ENCODE measurements at regions not wholly inside any gene's neighbourhood (a gene's known extent, or its start where the extent isn't known, plus 50 kb on each side); places are given as distances from the start of the nearest gene placed in this dataset.

- no peak for DNase-seq (ENCODE audit: low read depth, low spot score)
These were observed 517.1 kb upstream of the CCDC54 start for GRCh38 chr3:106860182-106860581.

DNA sequence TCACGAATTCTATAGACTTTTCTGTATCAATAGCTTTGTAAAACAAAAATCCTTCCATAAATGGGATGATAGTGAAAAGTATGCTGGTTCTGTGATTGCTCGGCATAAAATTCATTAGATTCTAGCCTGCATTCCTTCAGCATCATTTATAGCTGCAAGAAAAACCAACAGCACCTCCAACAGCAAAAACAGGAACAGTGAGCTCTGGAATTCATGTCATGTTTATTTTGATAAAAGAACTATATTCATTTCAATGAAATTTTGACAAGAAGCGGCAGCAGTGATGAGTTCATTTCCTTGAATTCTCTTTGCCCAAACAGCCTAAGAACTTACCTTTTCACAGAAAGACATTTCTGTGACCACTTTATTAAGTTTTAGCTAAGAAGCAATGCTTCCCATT is 515.2 kb upstream of the CCDC54 start:
- in situ Hi-C loops (cut with HindIII; ENCODE audit: low sequenced_read_pairs), result no loop called here
- peak; percentile 60 for TF ChIP-seq CTCF (IDR thresholded peaks at IDR 0.05; ENCODE audit: low read depth, low read length)

More at GRCh38 chr3:106860182-106860581, 517.1 kb upstream of the CCDC54 start:
- in situ Hi-C loops (cut with HindIII; ENCODE audit: low sequenced_read_pairs), result no loop called here
- no peak for TF ChIP-seq CTCF (IDR thresholded peaks at IDR 0.05; ENCODE audit: low read depth, low read length)
- H3K4me3 ChIP-seq (ENCODE audit: low read depth, low read length), result no peak overlapping the region

GRCh38 chr3:106877627-106878026 is 499.6 kb upstream of the CCDC54 start:
- in situ Hi-C loops (cut with HindIII; ENCODE audit: low sequenced_read_pairs), result no loop called here
- TF ChIP-seq CTCF (IDR thresholded peaks at IDR 0.05; ENCODE audit: low read depth, low read length), result no peak
- no peak overlapping the region for H3K4me3 ChIP-seq (ENCODE audit: low read depth, low read length)
- DNase-seq (ENCODE audit: low read depth, low spot score), result no peak

More for the DNA sequence above, 515.2 kb upstream of the CCDC54 start:
- no peak overlapping the region for H3K4me3 ChIP-seq (ENCODE audit: low read depth, low read length)
- peak; percentile 82 for DNase-seq (ENCODE audit: low read depth, low spot score)

GRCh38 chr3:106880206-106880605 is 497.0 kb upstream of the CCDC54 start:
- H3K4me3 ChIP-seq (ENCODE audit: low read depth, low read length), result no peak overlapping the region
- TF ChIP-seq CTCF (IDR thresholded peaks at IDR 0.05; ENCODE audit: low read depth, low read length), result no peak
- DNase-seq (ENCODE audit: low read depth, low spot score), result no peak
- in situ Hi-C loops (cut with HindIII; ENCODE audit: low sequenced_read_pairs), result no loop called here

DNA sequence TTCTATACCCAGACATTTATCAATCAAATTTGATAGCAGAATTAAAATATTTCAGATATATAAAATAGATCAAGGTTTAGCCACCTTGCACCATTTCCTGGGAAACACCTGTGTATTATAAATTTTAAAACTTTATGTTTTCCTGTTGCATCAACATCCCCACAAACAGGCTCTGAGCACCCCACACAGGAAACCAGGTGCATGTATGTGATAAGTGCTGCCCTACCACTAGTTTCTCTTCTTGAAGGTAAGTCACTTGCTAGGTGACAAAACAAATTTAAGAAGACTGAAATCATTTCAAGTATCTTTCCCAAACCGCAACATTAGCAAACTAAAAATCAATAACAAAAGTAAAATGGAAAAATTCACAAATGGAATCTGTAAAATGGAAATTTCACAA is 496.1 kb upstream of the CCDC54 start:
- in situ Hi-C loops (cut with HindIII; ENCODE audit: low sequenced_read_pairs), result no loop called here
- TF ChIP-seq CTCF (IDR thresholded peaks at IDR 0.05; ENCODE audit: low read depth, low read length), result no peak
- no peak for DNase-seq (ENCODE audit: low read depth, low spot score)
- no peak overlapping the region for H3K4me3 ChIP-seq (ENCODE audit: low read depth, low read length)

- no peak overlapping the region for H3K4me3 ChIP-seq (ENCODE audit: low read depth, low read length)
- DNase-seq (ENCODE audit: low read depth, low spot score), result no peak
- no peak for TF ChIP-seq CTCF (IDR thresholded peaks at IDR 0.05; ENCODE audit: low read depth, low read length)
- in situ Hi-C loops (cut with HindIII; ENCODE audit: low sequenced_read_pairs), result no loop called here
These were observed 494.9 kb upstream of the CCDC54 start for GRCh38 chr3:106882297-106882696.

DNA sequence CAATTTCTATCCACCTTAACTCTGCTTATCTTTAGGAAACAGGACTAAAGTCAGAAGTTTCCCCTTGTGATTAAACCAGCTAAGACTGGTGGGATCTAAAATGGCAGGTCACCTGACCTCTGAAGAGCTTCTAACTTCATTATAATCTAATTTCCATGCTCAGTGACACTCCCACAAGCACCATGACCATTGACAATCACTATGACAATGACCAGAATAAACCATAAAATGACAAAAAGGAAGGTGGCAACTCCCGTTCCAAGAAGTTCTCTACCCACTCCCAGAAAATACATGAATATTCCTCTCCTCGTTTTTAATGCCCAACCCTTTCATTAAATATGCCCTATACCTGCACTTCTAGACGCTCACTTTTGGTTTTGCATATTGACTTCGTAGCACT is 471.2 kb upstream of the CCDC54 start:
- DNase-seq (ENCODE audit: low read depth, low spot score), result no peak
- H3K4me3 ChIP-seq (ENCODE audit: low read depth, low read length), result no peak overlapping the region
- in situ Hi-C loops (cut with HindIII; ENCODE audit: low sequenced_read_pairs), result no loop called here
- TF ChIP-seq CTCF (IDR thresholded peaks at IDR 0.05; ENCODE audit: low read depth, low read length), result no peak
